HepG2 (cell line): ENCODE measurements at regions not wholly inside any gene's neighbourhood (a gene's known extent, or its start where the extent isn't known, plus 50 kb on each side); places are given as distances from the start of the nearest gene placed in this dataset.

ENCODE experiments used
- ATAC-seq: fragments of 200-7000 bp; cut with Tn5 transposase; 3 replicates; pipeline ENCODE4 v1.9.1; 2020; ENCODE audit warnings: mild to moderate bottlenecking, moderate library complexity
- BruUV-seq: library from RNA; stranded (reverse); fragments of 400-500 nt; replicated peaks from 2 replicates; lab custom pipeline; 2021; lab: Mats Ljungman, UMichigan
- CTCF ChIA-PET: fragments of 300-600 bp; formaldehyde crosslinking; extraction: SDS; loops from one replicate; lab custom pipeline; 2021; ENCODE audit warnings: low total read pairs, inconsistent platforms, low intra/inter-chr PET ratio; lab: Yijun Ruan, JAX
- POLR2A ChIA-PET: fragments of 350-600 bp; sonication (Branson Sonifier 250); formaldehyde crosslinking; loops from one replicate; lab custom pipeline; 2020; ENCODE audit warnings: antibody characterized with exemption, inconsistent platforms; lab: Yijun Ruan, JAX
- DNase-seq: peaks from one replicate; pipeline ENCODE4 v3.0.0-alpha.2; 2015; ENCODE audit warnings: low spot score
- FAIRE-seq: peaks from 3 replicates; lab custom pipeline; 2011; peaks lifted over from hg19 to GRCh38; lab: Jason Lieb, UNC
- H2AFZ ChIP-seq: one replicate; pipeline ENCODE4 v1.6.1; 2011; ENCODE audit warnings: low read length, inconsistent platforms
- H3K27ac ChIP-seq: fragments of 300-600 bp; 3 replicates; pipeline ENCODE4 v1.8.0; 2011; ENCODE audit warnings: mixed run types, mild to moderate bottlenecking, mixed read lengths, low read length, inconsistent platforms; ENCODE audit not compliant: insufficient read depth; ENCODE audit errors: extremely low read length
- H3K27me3 ChIP-seq, 2 experiments: fragments of 200-600 bp in 1 of 2; 2 replicates in 1 of 2; 3 replicates in 1 of 2; pipeline versions ENCODE4 v1.6.0 to v1.8.0; 2011; ENCODE audit warnings: low read length in 2 of 2, mild to moderate bottlenecking in 2 of 2, moderate library complexity in 2 of 2, inconsistent platforms in 1 of 2; ENCODE audit not compliant: insufficient read depth in 2 of 2, control insufficient read depth in 1 of 2
- H3K36me3 ChIP-seq, 2 experiments: fragments of 200-600 bp in 1 of 2; replicated peaks in 1 of 2; 2 replicates in 1 of 2; 3 replicates in 1 of 2; pipeline versions ENCODE4 v1.5.1 to v1.8.0; 2011; ENCODE audit warnings: low read length in 2 of 2, inconsistent platforms in 1 of 2; ENCODE audit not compliant: insufficient read depth in 2 of 2, control insufficient read depth in 1 of 2
- H3K4me1 ChIP-seq: 2 replicates; pipeline ENCODE4 v1.5.1; 2012; ENCODE audit warnings: low read length, inconsistent platforms; ENCODE audit not compliant: insufficient read depth
- H3K4me2 ChIP-seq: 2 replicates; pipeline ENCODE4 v1.6.0; 2011; ENCODE audit warnings: low read depth, low read length, inconsistent platforms
- H3K4me3 ChIP-seq, 3 experiments: fragments of 200-600 bp in 1 of 3; sonication (generic), shearing (Covaris generic) in 1 of 3; replicated peaks in 1 of 3; 2 replicates each; pipeline ENCODE4 v1.5.1; 2011 to 2016; ENCODE audit warnings: low read length in 3 of 3, inconsistent platforms in 2 of 3, low read depth in 2 of 3, mild to moderate bottlenecking in 2 of 3, control low read depth in 1 of 3, mixed read lengths in 1 of 3; ENCODE audit not compliant: insufficient read depth in 1 of 3
- H3K79me2 ChIP-seq: one replicate; pipeline ENCODE4 v1.6.1; 2011; ENCODE audit warnings: low read length, inconsistent platforms; ENCODE audit not compliant: insufficient read depth
- H3K9ac ChIP-seq: 2 replicates; pipeline ENCODE4 v1.6.0; 2011; ENCODE audit warnings: mild to moderate bottlenecking, low read depth, low read length, inconsistent platforms; ENCODE audit not compliant: insufficient read depth
- H3K9me3 ChIP-seq: 2 replicates; pipeline ENCODE4 v1.5.1; 2012; ENCODE audit warnings: mild to moderate bottlenecking, low read length
- H4K20me1 ChIP-seq: 2 replicates; pipeline ENCODE4 v1.6.0; 2011; ENCODE audit warnings: inconsistent platforms, mild to moderate bottlenecking, low read length, moderate library complexity; ENCODE audit not compliant: insufficient read depth
- ASH2L ChIP-seq: fragments of 300-600, 200-600 bp; sonication (generic); IDR thresholded peaks from 2 replicates; pipeline ENCODE4 v1.7.0; 2017; ENCODE audit warnings: low read depth, mild to moderate bottlenecking, moderate library complexity, mixed read lengths, low read length; ENCODE audit not compliant: insufficient read length
- ESRRA ChIP-seq: sonication (generic); formaldehyde crosslinking; IDR thresholded peaks from 2 replicates; pipeline ENCODE4 v1.5.1; 2020; ENCODE audit warnings: mild to moderate bottlenecking, low read depth, missing genetic modification reagents
- ISX ChIP-seq: sonication (generic); formaldehyde crosslinking; conservative IDR thresholded peaks from 2 replicates; pipeline ENCODE4 v1.5.0; 2020; ENCODE audit warnings: missing genetic modification reagents
- MEIS1 ChIP-seq: sonication (generic); formaldehyde crosslinking; IDR thresholded peaks from 2 replicates; pipeline ENCODE4 v1.9.0; 2021; ENCODE audit warnings: mild to moderate bottlenecking, missing genetic modification reagents, moderate library complexity, borderline replicate concordance
- RXRB ChIP-seq: IDR thresholded peaks from 2 replicates; pipeline ENCODE4 v1.6.1; 2016; ENCODE audit warnings: borderline replicate concordance, missing genetic modification reagents, missing compliant biosample characterization
- SETDB1 ChIP-seq: sonication (generic); formaldehyde crosslinking; IDR thresholded peaks from 2 replicates; pipeline ENCODE4 v1.5.1; 2020; ENCODE audit warnings: missing genetic modification reagents, mild to moderate bottlenecking, borderline replicate concordance
- ZFP37 ChIP-seq: sonication (generic); formaldehyde crosslinking; IDR thresholded peaks from 2 replicates; pipeline ENCODE4 v1.4.0; 2020; ENCODE audit warnings: missing genetic modification reagents, borderline replicate concordance
- ZFP82 ChIP-seq: sonication (generic); formaldehyde crosslinking; IDR thresholded peaks from 2 replicates; pipeline ENCODE4 v1.5.1; 2020; ENCODE audit warnings: mild to moderate bottlenecking, missing genetic modification reagents, borderline replicate concordance
- ZNF549 ChIP-seq: sonication (generic); formaldehyde crosslinking; IDR thresholded peaks from 2 replicates; pipeline ENCODE4 v1.5.0; 2020; ENCODE audit warnings: missing genetic modification reagents
- ZNF672 ChIP-seq: sonication (generic); formaldehyde crosslinking; IDR thresholded peaks from 2 replicates; pipeline ENCODE4 v1.8.1; 2022; ENCODE audit warnings: missing genetic modification reagents
- WGBS: methylation state at CpG from one replicate; pipeline ENCODE4 v1.1.6; 2017; ENCODE audit warnings: low lambda C conversion rate; 5-methylcytosine and 5-hydroxymethylcytosine counted together
- in situ Hi-C: cut with HindIII; loops from 2 replicates; pipeline ENCODE4 v1.10.0; 2017; ENCODE audit warnings: low pct_unique_long_range_greater_than_20kb; ENCODE audit not compliant: extremely low pct_ligation_motif_present
- intact Hi-C: fragments of 100-400 bp; cut with micrococcal nuclease; formaldehyde crosslinking; loops from one replicate; pipeline ENCODE4 v1.10.0; 2022; ENCODE audit not compliant: unreplicated experiment
- TF ChIP-seq, protein P1 (sequence below): sonication (generic); formaldehyde crosslinking; IDR thresholded peaks from 2 replicates; pipeline ENCODE4 v1.9.0; 2021; ENCODE audit warnings: missing genetic modification reagents, borderline replicate concordance
- TF ChIP-seq, protein P2 (sequence below), 2 experiments: fragments of 450-650 bp in 1 of 2; sonication (generic) in 1 of 2; formaldehyde crosslinking in 1 of 2; IDR thresholded peaks; 2 replicates each; pipeline versions ENCODE4 v1.6.1 to v1.8.0; 2016 to 2022; ENCODE audit warnings: antibody characterized with exemption in 1 of 2, mild to moderate bottlenecking in 1 of 2, missing genetic modification reagents in 1 of 2

GRCh38 chr6:155755452-155755851 lies 299.8 kb upstream of the NOX3 start:
- FAIRE-seq (no peak), DNase-seq (no peak), ATAC-seq (no peak)
- no peak overlapping the region for H2AFZ ChIP-seq
- H3K4me3 ChIP-seq = no peak overlapping the region
- no TSS peak for BruUV-seq
- H4K20me1 ChIP-seq = no peaks in the 10 kb centered on the region
- in situ Hi-C loops (no loop called here), intact Hi-C loops (no loop called here)
- 0% methylated on average over 3 of the region's 3 CpGs for WGBS
- H3K27me3 ChIP-seq = no peaks in the 10 kb centered on the region
- ChIA-PET CTCF (no interaction called here), POLR2A (no interaction called here)
- H3K27ac ChIP-seq = no peak overlapping the region
- no peaks in the 10 kb centered on the region for H3K9me3 ChIP-seq
- H3K9ac ChIP-seq = no peak overlapping the region
- H3K4me2 ChIP-seq = no peak overlapping the region
- H3K79me2 ChIP-seq = no peaks in the 10 kb centered on the region
- no peaks in the 10 kb centered on the region for H3K36me3 ChIP-seq
- H3K4me1 ChIP-seq = no peaks in the 10 kb centered on the region
- no peak for TF ChIP-seq ZFP37 (CRISPR knock-in tag)
- TF ChIP-seq, protein P1, sequence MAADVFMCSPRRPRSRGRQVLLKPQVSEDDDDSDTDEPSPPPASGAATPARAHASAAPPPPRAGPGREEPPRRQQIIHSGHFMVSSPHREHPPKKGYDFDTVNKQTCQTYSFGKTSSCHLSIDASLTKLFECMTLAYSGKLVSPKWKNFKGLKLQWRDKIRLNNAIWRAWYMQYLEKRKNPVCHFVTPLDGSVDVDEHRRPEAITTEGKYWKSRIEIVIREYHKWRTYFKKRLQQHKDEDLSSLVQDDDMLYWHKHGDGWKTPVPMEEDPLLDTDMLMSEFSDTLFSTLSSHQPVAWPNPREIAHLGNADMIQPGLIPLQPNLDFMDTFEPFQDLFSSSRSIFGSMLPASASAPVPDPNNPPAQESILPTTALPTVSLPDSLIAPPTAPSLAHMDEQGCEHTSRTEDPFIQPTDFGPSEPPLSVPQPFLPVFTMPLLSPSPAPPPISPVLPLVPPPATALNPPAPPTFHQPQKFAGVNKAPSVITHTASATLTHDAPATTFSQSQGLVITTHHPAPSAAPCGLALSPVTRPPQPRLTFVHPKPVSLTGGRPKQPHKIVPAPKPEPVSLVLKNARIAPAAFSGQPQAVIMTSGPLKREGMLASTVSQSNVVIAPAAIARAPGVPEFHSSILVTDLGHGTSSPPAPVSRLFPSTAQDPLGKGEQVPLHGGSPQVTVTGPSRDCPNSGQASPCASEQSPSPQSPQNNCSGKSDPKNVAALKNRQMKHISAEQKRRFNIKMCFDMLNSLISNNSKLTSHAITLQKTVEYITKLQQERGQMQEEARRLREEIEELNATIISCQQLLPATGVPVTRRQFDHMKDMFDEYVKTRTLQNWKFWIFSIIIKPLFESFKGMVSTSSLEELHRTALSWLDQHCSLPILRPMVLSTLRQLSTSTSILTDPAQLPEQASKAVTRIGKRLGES (CRISPR knock-in tag) = no peak
- TF ChIP-seq ZNF549 (CRISPR knock-in tag) = no peak
- no peak for TF ChIP-seq ISX (CRISPR knock-in tag)
- TF ChIP-seq, protein P2, sequence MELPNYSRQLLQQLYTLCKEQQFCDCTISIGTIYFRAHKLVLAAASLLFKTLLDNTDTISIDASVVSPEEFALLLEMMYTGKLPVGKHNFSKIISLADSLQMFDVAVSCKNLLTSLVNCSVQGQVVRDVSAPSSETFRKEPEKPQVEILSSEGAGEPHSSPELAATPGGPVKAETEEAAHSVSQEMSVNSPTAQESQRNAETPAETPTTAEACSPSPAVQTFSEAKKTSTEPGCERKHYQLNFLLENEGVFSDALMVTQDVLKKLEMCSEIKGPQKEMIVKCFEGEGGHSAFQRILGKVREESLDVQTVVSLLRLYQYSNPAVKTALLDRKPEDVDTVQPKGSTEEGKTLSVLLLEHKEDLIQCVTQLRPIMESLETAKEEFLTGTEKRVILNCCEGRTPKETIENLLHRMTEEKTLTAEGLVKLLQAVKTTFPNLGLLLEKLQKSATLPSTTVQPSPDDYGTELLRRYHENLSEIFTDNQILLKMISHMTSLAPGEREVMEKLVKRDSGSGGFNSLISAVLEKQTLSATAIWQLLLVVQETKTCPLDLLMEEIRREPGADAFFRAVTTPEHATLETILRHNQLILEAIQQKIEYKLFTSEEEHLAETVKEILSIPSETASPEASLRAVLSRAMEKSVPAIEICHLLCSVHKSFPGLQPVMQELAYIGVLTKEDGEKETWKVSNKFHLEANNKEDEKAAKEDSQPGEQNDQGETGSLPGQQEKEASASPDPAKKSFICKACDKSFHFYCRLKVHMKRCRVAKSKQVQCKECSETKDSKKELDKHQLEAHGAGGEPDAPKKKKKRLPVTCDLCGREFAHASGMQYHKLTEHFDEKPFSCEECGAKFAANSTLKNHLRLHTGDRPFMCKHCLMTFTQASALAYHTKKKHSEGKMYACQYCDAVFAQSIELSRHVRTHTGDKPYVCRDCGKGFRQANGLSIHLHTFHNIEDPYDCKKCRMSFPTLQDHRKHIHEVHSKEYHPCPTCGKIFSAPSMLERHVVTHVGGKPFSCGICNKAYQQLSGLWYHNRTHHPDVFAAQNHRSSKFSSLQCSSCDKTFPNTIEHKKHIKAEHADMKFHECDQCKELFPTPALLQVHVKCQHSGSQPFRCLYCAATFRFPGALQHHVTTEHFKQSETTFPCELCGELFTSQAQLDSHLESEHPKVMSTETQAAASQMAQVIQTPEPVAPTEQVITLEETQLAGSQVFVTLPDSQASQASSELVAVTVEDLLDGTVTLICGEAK (IDR thresholded peaks at IDR 0.05) = no peak
- TF ChIP-seq, protein P2 (CRISPR knock-in tag; IDR thresholded peaks at IDR 0.05) = no peak
- TF ChIP-seq MEIS1 (CRISPR knock-in tag) = no peak
- no peak for TF ChIP-seq ESRRA (CRISPR knock-in tag)
- TF ChIP-seq RXRB = no peak
- TF ChIP-seq ZNF672 (CRISPR knock-in tag) = no peak
- TF ChIP-seq ASH2L = no peak
- no peak for TF ChIP-seq ZFP82 (CRISPR knock-in tag)
- TF ChIP-seq SETDB1 (CRISPR knock-in tag) = no peak
